KG1 (cell line): ENCODE measurements at regions not wholly inside any gene's neighbourhood (a gene's known extent, or its start where the extent isn't known, plus 50 kb on each side); places are given as distances from the start of the nearest gene placed in this dataset.

Source experiments
- DNase-seq: peaks from one replicate; lab custom pipeline; 2025; lab: John Stamatoyannopoulos, UW

DNA sequence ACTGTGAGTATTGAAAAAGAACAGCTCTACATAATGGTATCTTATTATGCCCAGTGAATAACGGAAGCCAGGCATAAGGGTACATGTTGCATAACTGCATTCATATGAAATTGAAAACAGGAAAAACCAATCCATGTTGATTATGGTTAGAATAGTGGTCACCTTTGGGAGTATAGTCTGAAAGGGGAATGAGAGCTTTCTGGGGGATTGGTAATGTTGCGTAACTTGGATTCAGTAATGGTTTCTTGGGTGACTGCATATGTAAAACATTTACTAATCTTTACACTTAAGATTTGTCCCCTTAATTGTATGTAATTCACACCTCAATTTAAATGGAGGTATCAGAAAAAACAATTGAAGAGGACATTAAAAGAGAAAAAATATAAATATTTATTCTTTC is 292.1 kb downstream of the LMO4 start:
- DNase-seq, result no peak

DNA sequence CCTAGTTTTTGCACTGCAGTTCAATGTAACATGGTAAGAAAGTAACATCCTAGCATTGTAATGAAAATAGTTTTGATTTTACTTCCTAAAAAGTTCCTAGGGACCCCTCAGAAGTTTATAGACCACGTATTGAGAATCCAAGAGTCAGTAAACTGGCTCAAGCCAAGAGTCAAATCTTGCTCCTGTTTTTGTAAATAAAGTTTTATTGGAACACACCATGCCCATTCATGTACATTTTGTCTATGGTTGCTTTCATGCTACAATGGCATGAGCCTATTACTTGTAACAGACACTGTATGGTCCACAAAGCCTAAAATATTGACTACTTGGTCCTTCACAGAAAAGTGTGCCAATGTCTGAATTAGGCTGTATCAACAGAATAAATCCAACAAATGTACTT is 301.0 kb downstream of the LMO4 start:
- DNase-seq, result no peak

DNA sequence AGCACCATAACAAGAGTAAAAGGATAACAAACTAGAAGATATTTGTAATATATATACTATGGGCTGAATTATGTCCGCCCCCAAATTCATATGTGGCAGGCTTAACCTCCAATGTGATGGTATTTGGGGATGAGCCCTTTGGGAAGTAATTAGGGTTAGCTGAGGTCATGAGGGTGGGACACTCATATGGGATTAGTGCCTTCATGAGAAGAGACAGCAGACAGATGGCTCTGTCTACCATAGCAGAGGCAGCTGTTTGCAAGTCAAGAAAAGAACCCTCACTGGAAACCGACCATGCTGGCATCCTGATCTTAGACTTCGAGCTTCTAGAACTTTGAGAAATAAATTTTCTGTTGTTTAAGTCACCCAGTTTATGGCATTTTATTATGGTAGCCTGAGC is 303.6 kb downstream of the LMO4 start:
- DNase-seq, result no peak

DNA sequence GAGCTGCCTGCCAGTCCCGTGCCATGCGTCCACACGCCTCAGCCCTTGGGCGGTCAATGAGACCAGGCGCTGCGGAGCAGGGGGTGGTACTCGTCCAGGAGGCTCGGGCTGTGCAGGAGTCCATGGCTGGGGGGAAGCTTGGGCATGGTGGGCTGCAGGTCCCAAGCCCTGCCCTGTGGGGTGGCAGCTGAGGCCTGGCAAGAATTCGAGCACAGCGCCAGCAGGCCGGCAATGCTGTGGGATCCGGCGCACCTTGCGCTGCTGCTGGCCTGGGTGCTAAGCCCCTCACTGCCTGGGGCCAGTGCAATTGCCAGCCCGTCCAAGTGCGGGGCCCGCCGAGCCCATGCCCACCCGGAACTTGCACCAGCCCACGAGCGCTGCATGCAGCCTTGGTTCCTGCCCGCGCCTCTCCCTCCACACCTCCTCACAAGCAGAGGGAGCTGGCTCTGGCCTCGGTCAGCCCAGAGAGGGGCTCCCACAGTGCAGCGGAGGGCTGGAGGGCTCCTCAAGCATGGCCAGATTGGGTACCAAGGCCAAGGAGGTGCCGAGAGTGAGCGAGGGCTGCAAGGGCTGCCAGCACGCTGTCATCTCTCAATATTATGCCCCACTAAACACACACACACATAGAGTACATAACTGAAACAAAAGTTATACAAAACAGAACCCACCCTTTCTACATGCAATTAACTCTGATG is 307.7 kb downstream of the LMO4 start:
- DNase-seq, result no peak

DNA sequence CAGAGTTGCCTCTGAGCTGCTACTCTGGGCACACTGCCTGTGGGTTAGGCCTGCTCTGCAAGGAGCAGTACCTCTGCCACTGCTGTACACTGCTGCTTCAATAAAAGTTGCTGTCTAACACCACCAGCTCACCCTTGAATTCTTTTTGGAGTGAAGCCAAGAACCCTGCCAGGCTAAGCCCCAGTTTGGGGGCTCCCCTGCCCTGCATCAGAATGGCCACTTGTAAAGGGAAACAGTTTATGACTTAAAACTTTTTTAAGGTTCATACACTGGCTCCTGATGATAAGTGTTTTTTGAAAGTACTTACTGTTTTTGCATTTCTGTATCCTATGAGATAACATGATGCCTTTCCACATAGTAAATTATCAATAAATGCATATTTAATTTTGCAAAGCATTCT is 310.0 kb downstream of the LMO4 start:
- no peak for DNase-seq

DNA sequence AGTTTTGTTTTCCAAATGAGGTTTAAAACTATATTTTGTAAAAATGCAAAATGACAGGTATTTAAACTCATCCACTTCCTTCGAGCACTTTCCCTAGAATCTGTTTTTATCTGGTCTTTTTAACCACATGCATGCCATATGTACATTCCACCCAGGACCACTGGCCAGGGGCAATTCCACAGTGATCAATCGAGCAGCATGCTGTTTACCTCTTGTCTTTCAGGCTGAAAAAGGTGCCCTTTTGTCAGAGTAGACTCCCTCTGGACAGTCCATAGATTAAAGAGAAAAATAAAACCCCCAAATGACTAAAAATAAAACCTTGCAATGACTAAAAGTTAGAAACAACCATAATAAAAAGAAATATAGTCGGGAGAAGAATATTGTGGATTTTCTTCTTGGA is 313.3 kb downstream of the LMO4 start:
- DNase-seq, result no peak

DNA sequence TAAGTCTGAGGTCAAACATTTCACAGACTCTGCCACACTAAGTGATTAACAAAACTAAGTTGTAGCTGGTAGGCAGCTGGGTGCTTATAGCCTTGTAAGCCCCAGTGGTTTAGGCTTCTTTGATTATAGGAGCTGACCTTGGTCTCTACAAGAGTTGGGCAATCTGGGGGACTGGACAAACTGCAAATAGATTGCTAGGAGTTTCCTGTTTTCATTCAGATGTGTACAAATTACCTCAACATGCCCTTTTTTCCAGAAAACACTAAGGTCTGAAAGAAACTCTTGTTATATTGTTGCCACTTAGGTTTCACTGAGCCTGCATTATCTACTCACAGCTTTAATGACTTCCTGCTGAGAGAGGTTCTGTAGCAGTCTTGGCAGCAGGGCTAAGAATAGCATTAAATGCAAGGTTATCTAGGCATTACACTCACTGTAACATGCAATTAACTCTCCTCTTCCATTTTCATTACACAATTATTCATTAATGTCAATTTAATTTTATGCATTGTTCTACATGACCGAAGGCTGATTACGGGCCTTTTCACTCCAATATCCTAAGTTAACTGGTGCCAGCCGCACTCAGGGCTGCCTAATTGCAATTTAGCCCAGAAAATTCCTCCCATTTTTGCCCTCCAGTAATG is 314.0 kb downstream of the LMO4 start:
- no peak for DNase-seq

DNA sequence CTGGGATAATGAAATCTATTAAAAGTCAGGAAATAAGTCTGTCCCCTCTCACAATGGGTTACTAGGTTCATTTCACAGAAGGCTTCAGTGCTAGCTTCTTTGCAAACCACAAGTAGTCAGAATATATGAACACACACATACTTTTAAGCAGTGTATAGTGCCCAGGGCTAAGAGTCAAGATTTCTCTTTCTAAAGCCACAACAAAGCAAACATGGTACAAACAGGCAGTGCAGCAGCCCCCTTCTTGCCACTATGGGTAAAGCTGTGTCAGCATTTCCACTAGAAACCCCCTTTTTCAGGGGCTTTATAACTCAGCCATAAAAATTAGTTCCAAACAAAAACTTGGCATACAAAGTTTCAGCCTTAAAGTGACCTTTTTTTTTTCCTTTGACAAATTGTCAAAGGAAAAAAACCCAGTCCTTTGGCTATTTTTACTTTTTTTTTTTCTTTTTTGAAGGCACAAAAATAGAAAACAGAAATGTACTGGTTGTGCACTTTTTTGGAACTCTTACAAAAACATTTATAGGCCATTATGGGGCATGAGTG is 315.4 kb downstream of the LMO4 start:
- DNase-seq, result no peak

DNA sequence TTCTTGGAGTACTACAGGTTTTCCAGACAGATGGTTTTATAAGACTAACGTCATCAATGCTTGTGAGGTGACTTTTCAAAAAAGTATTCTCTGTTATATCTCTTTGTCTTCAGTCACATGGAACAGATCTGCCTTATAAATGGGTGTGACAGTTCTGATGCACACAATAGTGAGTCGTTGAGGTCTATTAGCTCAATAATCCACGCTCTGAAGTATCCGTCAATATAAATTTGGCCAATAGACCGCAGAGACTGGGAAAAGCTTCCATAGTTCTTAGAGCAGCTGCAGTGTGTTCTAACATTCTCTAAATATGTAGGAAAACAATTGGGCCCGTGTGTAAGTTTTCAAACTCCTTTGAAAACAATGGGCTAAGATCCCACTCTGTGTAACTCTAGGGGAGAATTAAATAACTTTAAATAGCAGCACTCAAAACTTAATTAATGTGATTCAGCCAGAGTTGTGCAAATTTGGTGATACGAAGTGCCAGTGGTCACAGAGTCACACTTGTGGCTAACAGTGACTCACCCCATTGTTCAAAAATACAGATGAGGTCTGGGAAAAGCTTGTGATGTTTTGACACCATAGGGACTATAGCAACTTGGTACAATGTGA is 316.0 kb downstream of the LMO4 start:
- DNase-seq, result no peak

DNA sequence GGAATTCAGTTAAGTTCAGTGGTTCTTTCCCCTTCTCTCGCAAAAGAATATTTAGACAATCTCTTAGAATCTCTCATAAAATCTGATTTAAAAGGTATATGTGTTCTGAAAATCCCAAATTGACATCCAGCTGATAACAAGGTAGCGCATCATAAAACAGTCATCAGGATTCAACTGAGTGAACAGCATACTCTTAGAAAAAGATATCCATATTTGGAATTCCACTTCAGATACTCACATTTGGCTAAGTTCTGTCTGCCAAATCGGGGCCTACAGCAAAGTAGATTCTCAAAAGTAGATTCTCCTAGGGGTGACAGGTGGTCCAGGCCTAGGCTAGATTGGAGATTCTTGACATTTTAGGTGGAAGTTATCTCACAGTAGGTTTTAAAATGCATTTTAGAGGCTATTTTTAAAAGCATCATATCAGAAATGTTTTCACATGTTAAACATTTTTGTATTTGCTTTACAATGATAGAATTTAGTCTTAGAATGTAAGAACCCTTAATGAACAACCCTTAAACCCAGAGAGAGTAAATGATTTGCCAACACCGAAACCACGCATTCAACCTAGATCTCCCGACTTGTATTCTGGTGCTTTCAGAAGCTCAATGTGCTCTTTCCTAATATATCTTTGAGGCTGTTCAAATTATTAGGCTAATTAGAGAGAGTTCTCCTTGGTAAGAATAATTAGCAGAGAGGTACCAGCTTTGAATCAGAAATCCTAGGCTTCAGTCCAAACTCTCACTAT is 318.9 kb downstream of the LMO4 start:
- no peak for DNase-seq

DNA sequence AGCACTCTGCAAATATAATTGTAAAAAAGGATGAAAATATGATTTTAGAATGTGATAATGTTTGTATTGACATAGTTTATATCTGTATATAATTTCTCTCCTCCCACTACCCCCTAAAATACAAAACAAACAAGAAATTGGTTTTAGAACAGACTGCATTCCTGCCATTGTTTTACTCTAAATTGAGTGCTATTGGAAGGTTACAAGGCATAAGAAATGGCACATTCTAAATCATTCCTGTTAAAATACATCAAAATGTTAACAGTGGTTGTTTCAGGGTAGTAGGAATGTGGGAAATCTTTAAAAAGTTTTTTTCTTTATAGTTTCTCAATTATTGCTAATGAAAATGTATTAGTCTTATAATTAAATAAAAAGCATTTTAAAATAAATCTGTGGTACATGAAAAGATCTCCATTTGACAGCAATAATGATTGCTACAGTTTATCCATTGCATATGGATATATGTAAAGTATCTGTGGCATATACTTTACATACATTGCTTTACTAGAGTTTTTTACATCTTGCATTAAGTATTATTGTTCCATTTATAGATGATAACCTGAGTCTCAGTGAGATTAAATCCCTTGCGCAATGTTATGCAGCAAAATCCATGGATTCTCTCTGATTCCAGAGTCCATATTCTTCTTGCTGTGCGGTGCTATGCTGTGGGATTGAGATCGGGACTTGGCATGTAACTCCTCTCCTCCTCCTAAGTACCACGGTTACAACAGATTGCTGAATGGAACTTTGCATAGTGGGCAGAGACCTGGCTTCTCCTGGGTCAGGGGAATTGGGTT is 319.8 kb downstream of the LMO4 start:
- no peak for DNase-seq

DNA sequence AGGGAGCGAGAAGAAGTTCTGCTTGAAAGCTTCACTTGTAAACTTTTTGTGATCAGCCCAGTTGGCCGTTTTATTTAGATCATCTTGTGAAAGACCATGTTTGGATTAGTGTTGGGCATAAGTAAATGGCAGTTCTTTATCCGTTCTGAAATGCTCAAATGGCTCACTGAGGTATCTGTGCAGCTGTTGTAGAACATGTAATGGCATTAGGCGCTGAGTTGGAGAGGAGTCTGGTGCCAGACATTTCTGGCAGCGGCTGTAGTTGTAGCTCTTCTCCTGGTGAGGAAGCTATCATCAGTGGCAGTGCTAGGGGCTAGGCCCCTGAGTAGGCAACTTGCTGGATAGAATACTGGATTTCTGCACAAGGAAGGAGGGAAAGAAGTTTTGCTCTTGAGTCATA is 321.6 kb downstream of the LMO4 start:
- DNase-seq, result no peak

DNA sequence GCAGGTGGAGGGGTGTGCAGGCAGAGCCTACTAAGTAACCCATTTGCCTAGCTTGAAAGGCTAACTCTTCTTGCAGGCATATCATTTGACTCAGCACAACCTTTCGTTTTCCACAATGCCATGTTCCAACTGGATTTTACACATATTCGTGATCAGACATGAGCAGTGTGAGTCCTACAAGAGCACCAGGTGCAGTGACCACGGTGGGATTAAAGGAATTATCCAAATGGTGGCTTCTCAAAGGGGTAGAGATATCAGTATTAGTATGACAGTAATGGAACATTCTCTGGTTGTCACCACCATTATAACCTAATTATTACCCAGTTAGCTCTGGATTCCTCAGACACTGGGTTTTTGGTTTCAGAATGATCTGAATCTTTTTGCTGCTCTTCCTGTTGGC is 323.5 kb downstream of the LMO4 start:
- no peak for DNase-seq

DNA sequence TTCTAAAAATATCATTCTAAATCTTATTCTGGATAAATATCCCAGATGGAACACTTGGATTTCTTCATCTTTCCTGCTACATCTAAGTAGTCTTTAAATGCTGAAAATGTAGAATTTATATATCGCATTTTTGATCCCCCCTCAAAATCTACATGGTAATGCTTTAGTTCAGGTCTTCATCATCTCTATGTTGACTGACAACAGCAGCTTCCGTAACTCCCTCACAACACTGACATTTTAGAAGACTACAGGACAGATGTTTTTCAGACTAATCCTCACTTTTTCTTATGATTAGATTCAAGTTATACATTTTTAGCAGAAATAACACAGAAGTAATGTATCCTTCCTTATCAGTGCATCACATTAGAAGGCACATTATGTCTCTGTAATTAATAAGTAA is 336.5 kb downstream of the LMO4 start:
- no peak for DNase-seq

DNA sequence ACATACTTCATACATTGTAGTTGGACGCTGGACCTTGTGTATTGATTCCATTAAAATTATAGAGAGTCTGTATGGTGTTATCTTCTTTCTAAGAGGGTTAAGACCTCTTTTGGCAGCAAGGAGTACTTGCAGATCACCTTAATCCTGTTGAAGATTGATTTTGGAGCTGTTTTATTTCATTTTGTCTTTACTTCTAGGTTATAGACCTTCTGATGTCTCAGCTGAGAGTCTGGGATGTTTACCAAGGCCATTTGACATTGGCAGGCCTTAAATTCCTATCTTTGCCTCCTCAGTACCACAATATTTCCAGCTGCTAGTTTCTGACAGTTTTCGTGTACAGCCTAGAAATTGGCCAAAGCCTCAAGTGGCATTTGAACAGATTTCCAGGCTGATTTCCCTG is 338.0 kb downstream of the LMO4 start:
- DNase-seq, result no peak

DNA sequence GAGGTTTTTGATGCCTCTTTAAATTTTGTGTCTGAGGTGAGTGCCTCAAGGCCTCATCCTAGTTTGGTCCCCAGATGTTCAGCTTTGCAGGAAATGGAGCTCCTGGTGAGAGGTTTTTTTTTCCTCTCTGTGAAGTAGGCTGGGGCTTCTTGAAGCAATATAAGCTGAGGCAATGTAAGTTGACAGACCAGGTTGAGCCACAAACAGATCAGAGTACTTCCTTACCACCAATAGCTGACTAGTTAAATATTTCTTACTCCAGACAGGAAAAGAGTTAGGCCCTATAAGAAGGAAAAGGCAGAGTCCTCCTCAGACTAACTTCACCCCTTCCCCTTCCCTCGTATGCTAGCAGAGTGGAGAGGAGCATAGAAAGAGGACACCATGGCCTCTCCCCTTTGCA is 341.0 kb downstream of the LMO4 start:
- no peak for DNase-seq

DNA sequence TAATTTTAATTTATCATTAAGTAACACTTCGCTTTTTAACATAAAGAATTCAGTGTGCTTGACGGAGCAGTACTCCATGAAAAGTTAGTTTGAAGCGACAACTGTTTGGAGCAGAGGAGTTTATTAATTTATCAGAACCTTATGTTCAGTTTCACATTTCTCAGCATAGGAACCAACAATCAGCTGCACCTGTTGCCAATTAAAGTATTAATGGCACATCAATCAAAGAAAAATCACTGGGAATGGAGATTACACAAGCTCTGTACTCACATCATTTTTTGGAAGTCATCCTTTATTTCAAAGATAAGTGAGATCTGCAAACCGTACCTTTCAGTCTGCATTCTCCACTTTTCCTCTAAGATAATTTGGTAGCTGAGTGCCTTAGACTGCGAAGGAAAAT is 344.6 kb downstream of the LMO4 start:
- DNase-seq, result no peak

DNA sequence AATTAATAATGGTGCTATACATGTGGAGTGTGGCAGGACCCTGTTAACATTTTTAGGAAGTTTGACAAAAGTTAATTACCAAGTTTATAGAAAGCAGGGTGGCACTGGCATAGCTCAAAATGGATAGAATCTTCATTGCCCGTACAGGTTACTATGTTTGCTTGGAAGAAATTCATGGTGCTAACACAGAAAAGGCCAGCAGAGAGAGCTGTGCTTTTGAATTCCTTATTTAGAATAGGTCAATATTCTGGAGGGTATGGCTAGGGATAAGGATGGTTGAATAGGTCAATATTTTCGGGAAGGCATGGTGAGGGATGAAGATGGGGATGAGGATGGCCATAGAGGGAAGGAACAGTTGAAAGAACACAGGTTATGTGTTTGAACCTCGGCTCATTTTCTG is 345.1 kb downstream of the LMO4 start:
- DNase-seq, result no peak

DNA sequence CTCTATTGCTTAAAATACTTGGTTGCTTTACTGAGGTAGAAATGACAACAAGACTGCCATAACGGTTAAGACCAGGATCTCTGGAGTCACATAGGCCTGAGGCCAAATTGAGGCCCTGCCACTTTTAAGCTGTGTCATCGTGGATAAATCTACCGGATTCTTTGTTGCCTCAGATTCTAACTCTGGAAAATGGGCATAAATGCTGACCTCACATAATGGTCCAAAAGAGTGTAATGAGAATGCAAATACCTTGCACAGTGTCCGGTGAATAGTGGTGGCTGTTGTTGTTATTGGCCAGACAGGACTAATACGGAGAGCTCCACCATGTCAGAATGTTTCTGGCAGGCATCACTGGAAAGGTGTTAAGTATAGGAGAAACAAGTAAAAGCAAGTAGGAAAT is 346.1 kb downstream of the LMO4 start:
- no peak for DNase-seq

DNA sequence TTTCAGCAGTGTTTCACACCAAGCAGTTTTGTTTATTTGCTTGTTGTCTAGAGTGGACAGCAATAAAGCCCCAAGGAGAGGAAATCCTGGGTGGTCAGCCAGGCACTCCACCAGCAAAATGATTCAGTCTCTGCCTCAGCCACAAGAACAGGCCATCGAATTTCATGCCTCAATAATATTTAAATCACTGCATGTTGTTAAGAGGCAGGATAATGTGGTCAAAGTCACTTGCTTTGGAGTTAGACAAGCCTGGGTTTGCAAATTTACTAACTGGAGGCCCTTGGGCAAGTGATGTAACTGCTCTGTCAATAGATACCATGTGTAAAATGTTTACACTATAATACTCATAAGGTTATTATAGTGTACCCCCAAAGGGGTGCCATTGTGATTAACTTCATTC is 349.6 kb downstream of the LMO4 start:
- DNase-seq, result no peak

DNA sequence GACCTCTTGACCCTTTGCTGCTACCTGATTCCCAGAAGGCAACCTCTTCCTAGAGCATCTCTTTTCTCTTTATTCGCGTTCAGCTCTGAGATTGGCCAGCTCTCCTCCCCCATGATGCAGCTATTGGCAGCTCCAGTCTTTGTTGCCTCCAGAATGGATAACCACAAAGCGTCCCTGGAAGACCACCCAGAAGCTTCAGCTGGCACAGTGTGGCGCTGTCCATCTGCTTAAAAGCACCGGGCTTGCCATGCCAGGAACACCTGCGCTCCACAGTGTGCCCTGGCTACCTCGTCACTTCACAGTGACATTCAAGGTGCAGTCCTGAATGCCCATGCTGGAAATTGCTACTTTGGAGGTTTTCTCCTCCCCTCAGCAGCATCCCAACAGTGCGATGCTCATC is 353.9 kb downstream of the LMO4 start:
- no peak for DNase-seq
